GM18907 (cell line): ENCODE measurements at regions not wholly inside any gene's neighbourhood (a gene's known extent, or its start where the extent isn't known, plus 50 kb on each side); places are given as distances from the start of the nearest gene placed in this dataset.
"Not testable (repeated sequence)": the region's sequence is repeated elsewhere in the genome, so short reads cannot be mapped to it uniquely, and the experiment has no call there.

Experiments used
- ATAC-seq: cut with Tn5 transposase; IDR thresholded peaks from one replicate; pipeline ENCODE4 v1.9.1; 2021; ENCODE audit warnings: mild to moderate bottlenecking, moderate library complexity; ENCODE audit not compliant: unreplicated experiment

- ATAC-seq: no peak
Measured at GRCh38 chr18:55906536-55906935, 318.5 kb upstream of the TCF4 start.

GRCh38 chr18:55903911-55904310 is 315.9 kb upstream of the TCF4 start:
- ATAC-seq: no peak

GRCh38 chr18:55900380-55900779 is 312.4 kb upstream of the TCF4 start:
- ATAC-seq: no peak

- ATAC-seq: no peak
Measured at GRCh38 chr18:55897091-55897689, 309.2 kb upstream of the TCF4 start.

- ATAC-seq: no peak
Measured at GRCh38 chr18:55893948-55894347, 306.0 kb upstream of the TCF4 start.

- not testable (repeated sequence) for ATAC-seq
Measured at GRCh38 chr18:55892862-55893813, 305.1 kb upstream of the TCF4 start.

GRCh38 chr18:55886886-55887285 is 298.9 kb upstream of the TCF4 start:
- ATAC-seq: no peak

GRCh38 chr18:55884498-55884897 is 296.5 kb upstream of the TCF4 start:
- no peak for ATAC-seq

- ATAC-seq: no peak
Measured at GRCh38 chr18:55880617-55881016, 292.6 kb upstream of the TCF4 start.

GRCh38 chr18:55879331-55879730 is 291.3 kb upstream of the TCF4 start:
- no peak for ATAC-seq

GRCh38 chr18:55878224-55878623 is 290.2 kb upstream of the TCF4 start:
- no peak for ATAC-seq

- no peak for ATAC-seq
Measured at GRCh38 chr18:55877321-55877720, 289.3 kb upstream of the TCF4 start.

- ATAC-seq: no peak
Measured at GRCh38 chr18:55876254-55876653, 288.3 kb upstream of the TCF4 start.

- no peak for ATAC-seq
Measured at GRCh38 chr18:55875371-55875901, 287.4 kb upstream of the TCF4 start.

GRCh38 chr18:55869556-55870501 is 281.8 kb upstream of the TCF4 start:
- no peak for ATAC-seq

GRCh38 chr18:55868909-55869308 is 280.9 kb upstream of the TCF4 start:
- no peak for ATAC-seq

- ATAC-seq: no peak
Measured at GRCh38 chr18:55866886-55867285, 278.9 kb upstream of the TCF4 start.

- no peak for ATAC-seq
Measured at GRCh38 chr18:55866006-55866405, 278.0 kb upstream of the TCF4 start.

- ATAC-seq: no peak
Measured at GRCh38 chr18:55864281-55864680, 276.3 kb upstream of the TCF4 start.

- no peak for ATAC-seq
Measured at GRCh38 chr18:55863876-55864275, 275.9 kb upstream of the TCF4 start.

GRCh38 chr18:55863391-55863706 is 275.4 kb upstream of the TCF4 start:
- no peak for ATAC-seq
